HepG2 (cell line): ENCODE measurements at regions not wholly inside any gene's neighbourhood (a gene's known extent, or its start where the extent isn't known, plus 50 kb on each side); places are given as distances from the start of the nearest gene placed in this dataset.

Source experiments
- ATAC-seq: fragments of 200-7000 bp; cut with Tn5 transposase; 3 replicates; pipeline ENCODE4 v1.9.1; 2020; ENCODE audit warnings: mild to moderate bottlenecking, moderate library complexity
- BruUV-seq: library from RNA; stranded (reverse); fragments of 400-500 nt; replicated peaks from 2 replicates; lab custom pipeline; 2021; lab: Mats Ljungman, UMichigan
- CTCF ChIA-PET: fragments of 300-600 bp; formaldehyde crosslinking; extraction: SDS; loops from one replicate; lab custom pipeline; 2021; ENCODE audit warnings: low total read pairs, inconsistent platforms, low intra/inter-chr PET ratio; lab: Yijun Ruan, JAX
- POLR2A ChIA-PET: fragments of 350-600 bp; sonication (Branson Sonifier 250); formaldehyde crosslinking; loops from one replicate; lab custom pipeline; 2020; ENCODE audit warnings: antibody characterized with exemption, inconsistent platforms; lab: Yijun Ruan, JAX
- DNase-seq: peaks from one replicate; pipeline ENCODE4 v3.0.0-alpha.2; 2015; ENCODE audit warnings: low spot score
- FAIRE-seq: peaks from 3 replicates; lab custom pipeline; 2011; peaks lifted over from hg19 to GRCh38; lab: Jason Lieb, UNC
- H2AFZ ChIP-seq: one replicate; pipeline ENCODE4 v1.6.1; 2011; ENCODE audit warnings: low read length, inconsistent platforms
- H3K27ac ChIP-seq: fragments of 300-600 bp; 3 replicates; pipeline ENCODE4 v1.8.0; 2011; ENCODE audit warnings: mixed run types, mild to moderate bottlenecking, mixed read lengths, low read length, inconsistent platforms; ENCODE audit not compliant: insufficient read depth; ENCODE audit errors: extremely low read length
- H3K27me3 ChIP-seq, 2 experiments: fragments of 200-600 bp in 1 of 2; 2 replicates in 1 of 2; 3 replicates in 1 of 2; pipeline versions ENCODE4 v1.6.0 to v1.8.0; 2011; ENCODE audit warnings: low read length in 2 of 2, mild to moderate bottlenecking in 2 of 2, moderate library complexity in 2 of 2, inconsistent platforms in 1 of 2; ENCODE audit not compliant: insufficient read depth in 2 of 2, control insufficient read depth in 1 of 2
- H3K36me3 ChIP-seq, 2 experiments: fragments of 200-600 bp in 1 of 2; replicated peaks in 1 of 2; 2 replicates in 1 of 2; 3 replicates in 1 of 2; pipeline versions ENCODE4 v1.5.1 to v1.8.0; 2011; ENCODE audit warnings: low read length in 2 of 2, inconsistent platforms in 1 of 2; ENCODE audit not compliant: insufficient read depth in 2 of 2, control insufficient read depth in 1 of 2
- H3K4me1 ChIP-seq: 2 replicates; pipeline ENCODE4 v1.5.1; 2012; ENCODE audit warnings: low read length, inconsistent platforms; ENCODE audit not compliant: insufficient read depth
- H3K4me2 ChIP-seq: 2 replicates; pipeline ENCODE4 v1.6.0; 2011; ENCODE audit warnings: low read depth, low read length, inconsistent platforms
- H3K4me3 ChIP-seq, 3 experiments: fragments of 200-600 bp in 1 of 3; sonication (generic), shearing (Covaris generic) in 1 of 3; replicated peaks in 1 of 3; 2 replicates each; pipeline ENCODE4 v1.5.1; 2011 to 2016; ENCODE audit warnings: low read length in 3 of 3, inconsistent platforms in 2 of 3, low read depth in 2 of 3, mild to moderate bottlenecking in 2 of 3, control low read depth in 1 of 3, mixed read lengths in 1 of 3; ENCODE audit not compliant: insufficient read depth in 1 of 3
- H3K79me2 ChIP-seq: one replicate; pipeline ENCODE4 v1.6.1; 2011; ENCODE audit warnings: low read length, inconsistent platforms; ENCODE audit not compliant: insufficient read depth
- H3K9ac ChIP-seq: 2 replicates; pipeline ENCODE4 v1.6.0; 2011; ENCODE audit warnings: mild to moderate bottlenecking, low read depth, low read length, inconsistent platforms; ENCODE audit not compliant: insufficient read depth
- H3K9me3 ChIP-seq: 2 replicates; pipeline ENCODE4 v1.5.1; 2012; ENCODE audit warnings: mild to moderate bottlenecking, low read length
- H4K20me1 ChIP-seq: 2 replicates; pipeline ENCODE4 v1.6.0; 2011; ENCODE audit warnings: inconsistent platforms, mild to moderate bottlenecking, low read length, moderate library complexity; ENCODE audit not compliant: insufficient read depth
- ERF ChIP-seq: IDR thresholded peaks from 2 replicates; pipeline ENCODE4 v1.6.1; 2018; ENCODE audit warnings: missing biosample characterization, missing genetic modification reagents
- KAT7 ChIP-seq: IDR thresholded peaks from 2 replicates; pipeline ENCODE4 v1.6.1; 2018; ENCODE audit warnings: borderline replicate concordance, missing compliant biosample characterization
- KDM4B ChIP-seq: sonication (generic); formaldehyde crosslinking; IDR thresholded peaks from 2 replicates; pipeline ENCODE4 v1.4.0; 2020; ENCODE audit warnings: missing genetic modification reagents
- POGK ChIP-seq: sonication (generic); formaldehyde crosslinking; conservative IDR thresholded peaks from 2 replicates; pipeline ENCODE4 v1.8.0; 2022; ENCODE audit warnings: mild to moderate bottlenecking, moderate library complexity, missing genetic modification reagents
- SAFB2 ChIP-seq: sonication (generic); formaldehyde crosslinking; IDR thresholded peaks from 2 replicates; pipeline ENCODE4 v1.5.1; 2020; ENCODE audit warnings: missing genetic modification reagents, low read depth, mild to moderate bottlenecking, borderline replicate concordance
- TEAD2 ChIP-seq: sonication (generic); formaldehyde crosslinking; IDR thresholded peaks from 2 replicates; pipeline ENCODE4 v1.9.0; 2021; ENCODE audit warnings: missing genetic modification reagents
- ZNF75D ChIP-seq: sonication (generic); formaldehyde crosslinking; IDR thresholded peaks from 2 replicates; pipeline ENCODE4 v1.8.1; 2023; ENCODE audit warnings: missing genetic modification reagents, mild to moderate bottlenecking, borderline replicate concordance
- ZNF850 ChIP-seq: sonication (generic); formaldehyde crosslinking; conservative IDR thresholded peaks from 2 replicates; pipeline ENCODE4 v1.9.0; 2021; ENCODE audit warnings: mild to moderate bottlenecking, missing genetic modification reagents
- ZSCAN22 ChIP-seq: sonication (generic); formaldehyde crosslinking; IDR thresholded peaks from 2 replicates; pipeline ENCODE4 v1.4.0; 2020; ENCODE audit warnings: mild to moderate bottlenecking, missing genetic modification reagents
- ZSCAN31 ChIP-seq: sonication (generic); formaldehyde crosslinking; IDR thresholded peaks from 2 replicates; pipeline ENCODE4 v1.5.0; 2020; ENCODE audit warnings: low read depth, mild to moderate bottlenecking, missing genetic modification reagents
- WGBS: methylation state at CpG from one replicate; pipeline ENCODE4 v1.1.6; 2017; ENCODE audit warnings: low lambda C conversion rate; 5-methylcytosine and 5-hydroxymethylcytosine counted together
- in situ Hi-C: cut with HindIII; loops from 2 replicates; pipeline ENCODE4 v1.10.0; 2017; ENCODE audit warnings: low pct_unique_long_range_greater_than_20kb; ENCODE audit not compliant: extremely low pct_ligation_motif_present
- intact Hi-C: fragments of 100-400 bp; cut with micrococcal nuclease; formaldehyde crosslinking; loops from one replicate; pipeline ENCODE4 v1.10.0; 2022; ENCODE audit not compliant: unreplicated experiment
- TF ChIP-seq, protein P1 (sequence below): sonication (generic); formaldehyde crosslinking; IDR thresholded peaks from 2 replicates; pipeline ENCODE4 v1.4.0; 2020; ENCODE audit warnings: mild to moderate bottlenecking, missing genetic modification reagents
- TF ChIP-seq, protein P2 (sequence below): sonication (generic); formaldehyde crosslinking; IDR thresholded peaks from 2 replicates; pipeline ENCODE4 v1.5.0; 2020; ENCODE audit warnings: mild to moderate bottlenecking, missing genetic modification reagents, borderline replicate concordance

DNA sequence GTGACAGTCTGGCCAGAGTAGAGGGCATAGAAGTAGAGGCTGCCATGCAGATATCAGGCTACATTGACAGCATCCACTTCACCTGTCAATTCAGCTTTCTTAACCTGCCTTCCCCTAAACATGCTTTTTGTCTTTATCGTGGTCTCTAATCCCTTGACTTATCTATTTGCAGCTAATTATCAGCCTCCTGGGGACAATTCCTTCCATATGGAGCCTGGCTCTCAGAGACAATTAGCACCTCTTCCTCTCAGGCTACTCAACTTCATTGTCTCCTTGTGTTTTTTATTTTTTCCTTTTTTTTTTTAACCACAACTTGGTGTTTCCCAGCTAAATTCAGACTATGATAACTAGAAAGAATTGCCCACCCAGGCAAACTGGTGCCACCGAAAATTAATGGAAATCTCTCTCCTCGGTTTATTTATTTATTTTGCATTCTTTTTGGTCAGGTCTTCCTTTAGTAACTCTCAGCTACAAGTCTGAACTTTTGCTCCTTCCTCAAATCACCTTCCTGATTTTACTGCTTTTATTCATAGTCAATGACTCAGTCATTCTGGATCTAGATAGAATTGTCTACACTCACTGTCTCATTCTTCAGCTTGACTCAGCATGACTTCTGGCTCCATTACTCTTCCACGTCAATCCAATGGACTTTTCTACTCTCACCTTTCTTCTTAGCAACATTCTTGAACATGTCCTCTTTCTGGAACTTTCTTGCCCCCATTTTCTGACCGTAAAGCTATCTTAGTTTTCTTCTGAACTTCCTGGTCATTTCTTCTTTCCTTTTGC, 63.0 kb upstream of the BASP1 start:
- no peak overlapping the region for H3K4me2 ChIP-seq
- POLR2A ChIA-PET = no interaction called here
- no peaks in the 10 kb centered on the region for H3K79me2 ChIP-seq
- no peak overlapping the region for H3K27ac ChIP-seq
- DNase-seq (no peak), FAIRE-seq (no peak), ATAC-seq (no peak)
- no peak overlapping the region for H3K4me3 ChIP-seq
- H4K20me1 ChIP-seq = no peaks in the 10 kb centered on the region
- H3K9ac ChIP-seq = no peak overlapping the region
- in situ Hi-C loops = no loop called here
- H2AFZ ChIP-seq = no peak overlapping the region
- no peaks in the 10 kb centered on the region for H3K36me3 ChIP-seq
- intact Hi-C loops = no loop called here
- no peaks in the 10 kb centered on the region for H3K27me3 ChIP-seq
- 42% methylated on average over 5 of the region's 5 CpGs for WGBS
- H3K9me3 ChIP-seq = no peaks in the 10 kb centered on the region
- H3K4me1 ChIP-seq = no peaks in the 10 kb centered on the region
- BruUV-seq = no TSS peak
- CTCF ChIA-PET = no interaction called here
- TF ChIP-seq SAFB2 (no peak), TEAD2 (CRISPR knock-in tag) (no peak), ZSCAN31 (no peak), KDM4B (CRISPR knock-in tag) (no peak), ZNF75D (CRISPR knock-in tag) (no peak), ERF (CRISPR knock-in tag) (no peak), ZNF850 (no peak), KAT7 (CRISPR knock-in tag) (no peak), ZSCAN22 (CRISPR knock-in tag) (no peak), POGK (CRISPR knock-in tag) (no peak)
- TF ChIP-seq, protein P1, sequence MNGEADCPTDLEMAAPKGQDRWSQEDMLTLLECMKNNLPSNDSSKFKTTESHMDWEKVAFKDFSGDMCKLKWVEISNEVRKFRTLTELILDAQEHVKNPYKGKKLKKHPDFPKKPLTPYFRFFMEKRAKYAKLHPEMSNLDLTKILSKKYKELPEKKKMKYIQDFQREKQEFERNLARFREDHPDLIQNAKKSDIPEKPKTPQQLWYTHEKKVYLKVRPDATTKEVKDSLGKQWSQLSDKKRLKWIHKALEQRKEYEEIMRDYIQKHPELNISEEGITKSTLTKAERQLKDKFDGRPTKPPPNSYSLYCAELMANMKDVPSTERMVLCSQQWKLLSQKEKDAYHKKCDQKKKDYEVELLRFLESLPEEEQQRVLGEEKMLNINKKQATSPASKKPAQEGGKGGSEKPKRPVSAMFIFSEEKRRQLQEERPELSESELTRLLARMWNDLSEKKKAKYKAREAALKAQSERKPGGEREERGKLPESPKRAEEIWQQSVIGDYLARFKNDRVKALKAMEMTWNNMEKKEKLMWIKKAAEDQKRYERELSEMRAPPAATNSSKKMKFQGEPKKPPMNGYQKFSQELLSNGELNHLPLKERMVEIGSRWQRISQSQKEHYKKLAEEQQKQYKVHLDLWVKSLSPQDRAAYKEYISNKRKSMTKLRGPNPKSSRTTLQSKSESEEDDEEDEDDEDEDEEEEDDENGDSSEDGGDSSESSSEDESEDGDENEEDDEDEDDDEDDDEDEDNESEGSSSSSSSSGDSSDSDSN (CRISPR knock-in tag) = no peak
- TF ChIP-seq, protein P2, sequence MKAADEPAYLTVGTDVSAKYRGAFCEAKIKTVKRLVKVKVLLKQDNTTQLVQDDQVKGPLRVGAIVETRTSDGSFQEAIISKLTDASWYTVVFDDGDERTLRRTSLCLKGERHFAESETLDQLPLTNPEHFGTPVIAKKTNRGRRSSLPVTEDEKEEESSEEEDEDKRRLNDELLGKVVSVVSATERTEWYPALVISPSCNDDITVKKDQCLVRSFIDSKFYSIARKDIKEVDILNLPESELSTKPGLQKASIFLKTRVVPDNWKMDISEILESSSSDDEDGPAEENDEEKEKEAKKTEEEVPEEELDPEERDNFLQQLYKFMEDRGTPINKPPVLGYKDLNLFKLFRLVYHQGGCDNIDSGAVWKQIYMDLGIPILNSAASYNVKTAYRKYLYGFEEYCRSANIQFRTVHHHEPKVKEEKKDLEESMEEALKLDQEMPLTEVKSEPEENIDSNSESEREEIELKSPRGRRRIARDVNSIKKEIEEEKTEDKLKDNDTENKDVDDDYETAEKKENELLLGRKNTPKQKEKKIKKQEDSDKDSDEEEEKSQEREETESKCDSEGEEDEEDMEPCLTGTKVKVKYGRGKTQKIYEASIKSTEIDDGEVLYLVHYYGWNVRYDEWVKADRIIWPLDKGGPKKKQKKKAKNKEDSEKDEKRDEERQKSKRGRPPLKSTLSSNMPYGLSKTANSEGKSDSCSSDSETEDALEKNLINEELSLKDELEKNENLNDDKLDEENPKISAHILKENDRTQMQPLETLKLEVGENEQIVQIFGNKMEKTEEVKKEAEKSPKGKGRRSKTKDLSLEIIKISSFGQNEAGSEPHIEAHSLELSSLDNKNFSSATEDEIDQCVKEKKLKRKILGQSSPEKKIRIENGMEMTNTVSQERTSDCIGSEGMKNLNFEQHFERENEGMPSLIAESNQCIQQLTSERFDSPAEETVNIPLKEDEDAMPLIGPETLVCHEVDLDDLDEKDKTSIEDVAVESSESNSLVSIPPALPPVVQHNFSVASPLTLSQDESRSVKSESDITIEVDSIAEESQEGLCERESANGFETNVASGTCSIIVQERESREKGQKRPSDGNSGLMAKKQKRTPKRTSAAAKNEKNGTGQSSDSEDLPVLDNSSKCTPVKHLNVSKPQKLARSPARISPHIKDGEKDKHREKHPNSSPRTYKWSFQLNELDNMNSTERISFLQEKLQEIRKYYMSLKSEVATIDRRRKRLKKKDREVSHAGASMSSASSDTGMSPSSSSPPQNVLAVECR (CRISPR knock-in tag) = no peak
